ENCODE measurements at regions not wholly inside any gene's neighbourhood (a gene's known extent, or its start where the extent isn't known, plus 50 kb on each side); places are given as distances from the start of the nearest gene placed in this dataset.
"Not testable (repeated sequence)": the region's sequence is repeated elsewhere in the genome, so short reads cannot be mapped to it uniquely, and the experiment has no call there.

GRCh38 chr9:42344508-42344907 lies 161.0 kb downstream of the SPATA31A6 start:
- H3K4me3 ChIP-seq; H2AFZ ChIP-seq (ENCODE audit: low read depth, low read length); H3K27ac ChIP-seq (ENCODE audit: extremely low read depth, low read depth, low read length); DNase-seq (ENCODE audit: extremely low read depth in 1 of 4, low spot score in 3 of 4); H4K20me1 ChIP-seq (replicated peaks; ENCODE audit: control insufficient read depth, insufficient read depth, low read length); FAIRE-seq; CTCF ChIA-PET (ENCODE audit: low intra/inter-chr PET ratio); H3K9me1 ChIP-seq (ENCODE audit: control insufficient read depth, insufficient read depth, low read length); H3K36me3 ChIP-seq (ENCODE audit: control insufficient read depth, insufficient read depth, low read length); H3K4me2 ChIP-seq (ENCODE audit: insufficient read depth, low read length); H3K79me2 ChIP-seq (ENCODE audit: control insufficient read depth, insufficient read depth, low read length); POLR2A ChIA-PET; ATAC-seq; in situ Hi-C loops (cut with MboI); H3K9ac ChIP-seq (ENCODE audit: insufficient read depth in 1 of 2, low read depth in 2 of 2, low read length in 2 of 2); BruUV-seq (replicated peaks); H3K9me3 ChIP-seq (replicated peaks; ENCODE audit: control insufficient read depth, insufficient read depth, low read depth, low read length); H3K4me1 ChIP-seq (replicated peaks in 1 of 2; ENCODE audit: control insufficient read depth in 2 of 2, insufficient read depth in 2 of 2, low read length in 2 of 2); intact Hi-C loops (cut with micrococcal nuclease); H3K27me3 ChIP-seq (ENCODE audit: control insufficient read depth in 2 of 2, insufficient read depth in 2 of 2, low read length in 2 of 2): not testable (repeated sequence)
- TF ChIP-seq NFYB (IDR thresholded peaks at IDR 0.05; ENCODE audit: extremely low read depth, insufficient read length) (peak; percentile 63), RBM25 (IDR thresholded peaks at IDR 0.05; ENCODE audit: low read depth, low read length, severe bottlenecking) (peak; percentile 23)
- 0% methylated on average over 6 of the region's 6 CpGs for WGBS (ENCODE audit: insufficient coverage, low coverage, missing lambda C conversion rate)

- H3K36me3 ChIP-seq (ENCODE audit: control insufficient read depth, insufficient read depth, low read length); H3K4me1 ChIP-seq (replicated peaks in 1 of 2; ENCODE audit: control insufficient read depth in 2 of 2, insufficient read depth in 2 of 2, low read length in 2 of 2); intact Hi-C loops (cut with micrococcal nuclease); H3K27me3 ChIP-seq (ENCODE audit: control insufficient read depth in 2 of 2, insufficient read depth in 2 of 2, low read length in 2 of 2); H3K4me3 ChIP-seq; H4K20me1 ChIP-seq (replicated peaks; ENCODE audit: control insufficient read depth, insufficient read depth, low read length); H3K9ac ChIP-seq (ENCODE audit: insufficient read depth in 1 of 2, low read depth in 2 of 2, low read length in 2 of 2); DNase-seq (ENCODE audit: extremely low read depth in 1 of 4, low spot score in 3 of 4); CTCF ChIA-PET (ENCODE audit: low intra/inter-chr PET ratio); in situ Hi-C loops (cut with MboI); H3K4me2 ChIP-seq (ENCODE audit: insufficient read depth, low read length); H3K27ac ChIP-seq (ENCODE audit: extremely low read depth, low read depth, low read length); H3K79me2 ChIP-seq (ENCODE audit: control insufficient read depth, insufficient read depth, low read length); H3K9me3 ChIP-seq (replicated peaks; ENCODE audit: control insufficient read depth, insufficient read depth, low read depth, low read length); POLR2A ChIA-PET; H2AFZ ChIP-seq (ENCODE audit: low read depth, low read length); H3K9me1 ChIP-seq (ENCODE audit: control insufficient read depth, insufficient read depth, low read length); FAIRE-seq; ATAC-seq; BruUV-seq (replicated peaks): not testable (repeated sequence)
- WGBS (ENCODE audit: insufficient coverage, low coverage, missing lambda C conversion rate), result 0% methylated on average over 1 of the region's 2 CpGs
Observed at GRCh38 chr9:42346916-42347315, 163.5 kb downstream of the SPATA31A6 start.

- H3K4me2 ChIP-seq (ENCODE audit: insufficient read depth, low read length); H3K4me1 ChIP-seq (replicated peaks in 1 of 2; ENCODE audit: control insufficient read depth in 2 of 2, insufficient read depth in 2 of 2, low read length in 2 of 2); H3K27me3 ChIP-seq (ENCODE audit: control insufficient read depth in 2 of 2, insufficient read depth in 2 of 2, low read length in 2 of 2); H3K79me2 ChIP-seq (ENCODE audit: control insufficient read depth, insufficient read depth, low read length); in situ Hi-C loops (cut with MboI); BruUV-seq (replicated peaks); H4K20me1 ChIP-seq (replicated peaks; ENCODE audit: control insufficient read depth, insufficient read depth, low read length); POLR2A ChIA-PET; H3K27ac ChIP-seq (ENCODE audit: extremely low read depth, low read depth, low read length); H3K36me3 ChIP-seq (ENCODE audit: control insufficient read depth, insufficient read depth, low read length); intact Hi-C loops (cut with micrococcal nuclease); H3K9me1 ChIP-seq (ENCODE audit: control insufficient read depth, insufficient read depth, low read length); H3K9me3 ChIP-seq (replicated peaks; ENCODE audit: control insufficient read depth, insufficient read depth, low read depth, low read length); FAIRE-seq; H2AFZ ChIP-seq (ENCODE audit: low read depth, low read length); CTCF ChIA-PET (ENCODE audit: low intra/inter-chr PET ratio); DNase-seq (ENCODE audit: extremely low read depth in 1 of 4, low spot score in 3 of 4); ATAC-seq; H3K9ac ChIP-seq (ENCODE audit: insufficient read depth in 1 of 2, low read depth in 2 of 2, low read length in 2 of 2); H3K4me3 ChIP-seq: not testable (repeated sequence)
Observed at GRCh38 chr9:42349181-42349580, 165.7 kb downstream of the SPATA31A6 start.

- FAIRE-seq; H2AFZ ChIP-seq (ENCODE audit: low read depth, low read length); H3K9me1 ChIP-seq (ENCODE audit: control insufficient read depth, insufficient read depth, low read length); in situ Hi-C loops (cut with MboI); H3K4me3 ChIP-seq; H3K4me1 ChIP-seq (replicated peaks in 1 of 2; ENCODE audit: control insufficient read depth in 2 of 2, insufficient read depth in 2 of 2, low read length in 2 of 2); ATAC-seq; H3K9me3 ChIP-seq (replicated peaks; ENCODE audit: control insufficient read depth, insufficient read depth, low read depth, low read length); DNase-seq (ENCODE audit: extremely low read depth in 1 of 4, low spot score in 3 of 4); intact Hi-C loops (cut with micrococcal nuclease); H4K20me1 ChIP-seq (replicated peaks; ENCODE audit: control insufficient read depth, insufficient read depth, low read length); H3K4me2 ChIP-seq (ENCODE audit: insufficient read depth, low read length); H3K27me3 ChIP-seq (ENCODE audit: control insufficient read depth in 2 of 2, insufficient read depth in 2 of 2, low read length in 2 of 2); H3K27ac ChIP-seq (ENCODE audit: extremely low read depth, low read depth, low read length); H3K79me2 ChIP-seq (ENCODE audit: control insufficient read depth, insufficient read depth, low read length); CTCF ChIA-PET (ENCODE audit: low intra/inter-chr PET ratio); H3K9ac ChIP-seq (ENCODE audit: insufficient read depth in 1 of 2, low read depth in 2 of 2, low read length in 2 of 2); POLR2A ChIA-PET; H3K36me3 ChIP-seq (ENCODE audit: control insufficient read depth, insufficient read depth, low read length); BruUV-seq (replicated peaks): not testable (repeated sequence)
- WGBS (ENCODE audit: insufficient coverage, low coverage, missing lambda C conversion rate), result no CpG with 5 or more reads among the region's 2 CpGs
Observed at GRCh38 chr9:42350412-42350811, 167.0 kb downstream of the SPATA31A6 start.
